ENCODE measurements at regions not wholly inside any gene's neighbourhood (a gene's known extent, or its start where the extent isn't known, plus 50 kb on each side); places are given as distances from the start of the nearest gene placed in this dataset.

DNA sequence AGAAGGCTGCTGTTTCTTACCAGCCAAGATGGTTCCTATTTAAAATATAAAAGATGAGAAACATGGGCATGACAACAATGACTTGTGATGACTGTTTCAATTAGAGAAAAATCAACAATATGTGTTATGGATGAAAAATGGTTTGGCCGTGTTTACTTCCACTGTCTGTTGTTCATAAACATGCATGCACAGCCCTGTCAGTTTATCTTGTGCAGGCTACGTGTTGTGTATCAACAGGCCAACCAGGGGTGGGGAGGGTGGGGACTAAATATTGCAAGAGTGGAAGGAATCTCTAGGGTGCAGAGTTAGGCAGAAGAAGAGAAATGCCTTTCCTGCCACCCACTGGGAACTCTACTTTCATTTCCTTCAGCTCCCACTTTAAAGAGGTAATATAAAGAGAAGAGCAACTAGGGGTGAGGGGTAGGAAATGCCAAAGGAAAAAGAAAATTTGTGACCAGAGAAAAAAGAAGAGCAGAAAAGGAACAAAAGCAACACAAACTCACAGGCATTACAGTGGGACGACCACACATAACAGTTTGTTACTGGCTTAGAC is 116.8 kb upstream of the MEIS1 start (continued):
- TF ChIP-seq, protein P1, sequence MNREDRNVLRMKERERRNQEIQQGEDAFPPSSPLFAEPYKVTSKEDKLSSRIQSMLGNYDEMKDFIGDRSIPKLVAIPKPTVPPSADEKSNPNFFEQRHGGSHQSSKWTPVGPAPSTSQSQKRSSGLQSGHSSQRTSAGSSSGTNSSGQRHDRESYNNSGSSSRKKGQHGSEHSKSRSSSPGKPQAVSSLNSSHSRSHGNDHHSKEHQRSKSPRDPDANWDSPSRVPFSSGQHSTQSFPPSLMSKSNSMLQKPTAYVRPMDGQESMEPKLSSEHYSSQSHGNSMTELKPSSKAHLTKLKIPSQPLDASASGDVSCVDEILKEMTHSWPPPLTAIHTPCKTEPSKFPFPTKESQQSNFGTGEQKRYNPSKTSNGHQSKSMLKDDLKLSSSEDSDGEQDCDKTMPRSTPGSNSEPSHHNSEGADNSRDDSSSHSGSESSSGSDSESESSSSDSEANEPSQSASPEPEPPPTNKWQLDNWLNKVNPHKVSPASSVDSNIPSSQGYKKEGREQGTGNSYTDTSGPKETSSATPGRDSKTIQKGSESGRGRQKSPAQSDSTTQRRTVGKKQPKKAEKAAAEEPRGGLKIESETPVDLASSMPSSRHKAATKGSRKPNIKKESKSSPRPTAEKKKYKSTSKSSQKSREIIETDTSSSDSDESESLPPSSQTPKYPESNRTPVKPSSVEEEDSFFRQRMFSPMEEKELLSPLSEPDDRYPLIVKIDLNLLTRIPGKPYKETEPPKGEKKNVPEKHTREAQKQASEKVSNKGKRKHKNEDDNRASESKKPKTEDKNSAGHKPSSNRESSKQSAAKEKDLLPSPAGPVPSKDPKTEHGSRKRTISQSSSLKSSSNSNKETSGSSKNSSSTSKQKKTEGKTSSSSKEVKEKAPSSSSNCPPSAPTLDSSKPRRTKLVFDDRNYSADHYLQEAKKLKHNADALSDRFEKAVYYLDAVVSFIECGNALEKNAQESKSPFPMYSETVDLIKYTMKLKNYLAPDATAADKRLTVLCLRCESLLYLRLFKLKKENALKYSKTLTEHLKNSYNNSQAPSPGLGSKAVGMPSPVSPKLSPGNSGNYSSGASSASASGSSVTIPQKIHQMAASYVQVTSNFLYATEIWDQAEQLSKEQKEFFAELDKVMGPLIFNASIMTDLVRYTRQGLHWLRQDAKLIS (CRISPR knock-in tag; IDR thresholded peaks at IDR 0.05; ENCODE audit: borderline replicate concordance) = no peak
- TF ChIP-seq ETV6 (CRISPR knock-in tag; IDR thresholded peaks at IDR 0.05) = no peak
- TF ChIP-seq, protein P2, sequence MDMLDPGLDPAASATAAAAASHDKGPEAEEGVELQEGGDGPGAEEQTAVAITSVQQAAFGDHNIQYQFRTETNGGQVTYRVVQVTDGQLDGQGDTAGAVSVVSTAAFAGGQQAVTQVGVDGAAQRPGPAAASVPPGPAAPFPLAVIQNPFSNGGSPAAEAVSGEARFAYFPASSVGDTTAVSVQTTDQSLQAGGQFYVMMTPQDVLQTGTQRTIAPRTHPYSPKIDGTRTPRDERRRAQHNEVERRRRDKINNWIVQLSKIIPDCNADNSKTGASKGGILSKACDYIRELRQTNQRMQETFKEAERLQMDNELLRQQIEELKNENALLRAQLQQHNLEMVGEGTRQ (CRISPR knock-in tag; IDR thresholded peaks at IDR 0.05) = no peak
- no peak for TF ChIP-seq SP1 (CRISPR knock-in tag; conservative IDR thresholded peaks at IDR 0.05)
- TF ChIP-seq, protein P3, sequence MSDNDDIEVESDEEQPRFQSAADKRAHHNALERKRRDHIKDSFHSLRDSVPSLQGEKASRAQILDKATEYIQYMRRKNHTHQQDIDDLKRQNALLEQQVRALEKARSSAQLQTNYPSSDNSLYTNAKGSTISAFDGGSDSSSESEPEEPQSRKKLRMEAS (CRISPR knock-in tag; IDR thresholded peaks at IDR 0.05) = no peak
- TF ChIP-seq RORB (CRISPR knock-in tag; IDR thresholded peaks at IDR 0.05) = no peak

DNA sequence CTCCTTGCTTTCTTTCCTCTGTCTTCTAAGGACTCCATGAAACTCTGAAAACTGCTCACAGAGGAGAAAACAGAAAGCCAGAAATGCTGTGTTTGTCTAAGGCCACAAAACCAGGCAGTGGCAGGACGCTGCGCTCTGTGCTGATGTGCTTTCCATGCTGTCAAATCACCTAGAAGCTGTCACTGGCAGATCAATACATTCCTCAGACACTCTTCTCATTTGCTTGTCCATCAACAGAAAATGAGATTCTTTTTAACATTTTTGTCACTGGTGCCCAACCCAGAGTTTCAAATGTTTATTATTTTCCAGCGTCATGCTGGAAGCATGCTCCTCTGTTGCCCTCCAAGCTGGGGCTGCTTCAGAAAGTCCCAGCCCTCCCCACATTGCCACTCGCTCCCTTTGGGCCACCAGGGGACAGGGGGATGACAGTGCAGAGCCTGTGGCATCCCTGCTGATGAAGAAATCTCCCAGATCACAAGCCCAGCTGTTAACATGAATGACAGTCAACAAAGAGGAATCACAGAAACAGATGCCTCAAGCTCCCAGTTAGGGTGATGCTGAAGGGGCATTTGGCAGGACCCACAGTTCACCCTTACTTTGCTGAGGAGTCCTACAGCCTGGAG is 117.5 kb upstream of the MEIS1 start:
- Mint-ChIP-seq H3K4me3 (no peak overlapping the region), H3K36me3 (peaks cover 16% of the 10 kb centered on the region), H3K9me3 (peaks cover 22% of the 10 kb centered on the region), H3K27ac (peak overlapping the region; percentile 31), H3K4me1 (peaks cover 28% of the 10 kb centered on the region), H3K27me3 (ENCODE audit: low read depth) (peaks cover 2% of the 10 kb centered on the region; the same call in 1 of the 2 replicates)
- ATAC-seq = no peak; the same call in none of the 2 replicates
- CTCF ChIA-PET = no interaction called here
- no peak for DNase-seq (ENCODE audit: low spot score)
- POLR2A ChIA-PET = interaction anchor here (0.7 kb wide), 1 partner anchor 81 kb away, joined by 3 read pairs; no protein-coding TSS in a partner anchor
- TF ChIP-seq GABPB1 (CRISPR knock-in tag; IDR thresholded peaks at IDR 0.05) (no peak), CREM (CRISPR knock-in tag; IDR thresholded peaks at IDR 0.05) (no peak), ELF4 (CRISPR knock-in tag; IDR thresholded peaks at IDR 0.05; ENCODE audit: low read depth) (no peak), SOX15 (CRISPR knock-in tag; IDR thresholded peaks at IDR 0.05) (no peak), TP53 (CRISPR knock-in tag; IDR thresholded peaks at IDR 0.05) (no peak), NR2C2 (CRISPR knock-in tag; IDR thresholded peaks at IDR 0.05) (no peak), ZBTB21 (CRISPR knock-in tag; IDR thresholded peaks at IDR 0.05; ENCODE audit: borderline replicate concordance) (no peak), ZNF219 (CRISPR knock-in tag; IDR thresholded peaks at IDR 0.05; ENCODE audit: borderline replicate concordance) (no peak), ETV6 (CRISPR knock-in tag; IDR thresholded peaks at IDR 0.05) (no peak)
- TF ChIP-seq, protein P4, sequence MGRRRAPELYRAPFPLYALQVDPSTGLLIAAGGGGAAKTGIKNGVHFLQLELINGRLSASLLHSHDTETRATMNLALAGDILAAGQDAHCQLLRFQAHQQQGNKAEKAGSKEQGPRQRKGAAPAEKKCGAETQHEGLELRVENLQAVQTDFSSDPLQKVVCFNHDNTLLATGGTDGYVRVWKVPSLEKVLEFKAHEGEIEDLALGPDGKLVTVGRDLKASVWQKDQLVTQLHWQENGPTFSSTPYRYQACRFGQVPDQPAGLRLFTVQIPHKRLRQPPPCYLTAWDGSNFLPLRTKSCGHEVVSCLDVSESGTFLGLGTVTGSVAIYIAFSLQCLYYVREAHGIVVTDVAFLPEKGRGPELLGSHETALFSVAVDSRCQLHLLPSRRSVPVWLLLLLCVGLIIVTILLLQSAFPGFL (CRISPR knock-in tag; IDR thresholded peaks at IDR 0.05; ENCODE audit: borderline replicate concordance) = no peak
- TF ChIP-seq, protein P5, sequence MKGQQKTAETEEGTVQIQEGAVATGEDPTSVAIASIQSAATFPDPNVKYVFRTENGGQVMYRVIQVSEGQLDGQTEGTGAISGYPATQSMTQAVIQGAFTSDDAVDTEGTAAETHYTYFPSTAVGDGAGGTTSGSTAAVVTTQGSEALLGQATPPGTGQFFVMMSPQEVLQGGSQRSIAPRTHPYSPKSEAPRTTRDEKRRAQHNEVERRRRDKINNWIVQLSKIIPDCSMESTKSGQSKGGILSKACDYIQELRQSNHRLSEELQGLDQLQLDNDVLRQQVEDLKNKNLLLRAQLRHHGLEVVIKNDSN (CRISPR knock-in tag; IDR thresholded peaks at IDR 0.05) = no peak
- TF ChIP-seq, protein P6, sequence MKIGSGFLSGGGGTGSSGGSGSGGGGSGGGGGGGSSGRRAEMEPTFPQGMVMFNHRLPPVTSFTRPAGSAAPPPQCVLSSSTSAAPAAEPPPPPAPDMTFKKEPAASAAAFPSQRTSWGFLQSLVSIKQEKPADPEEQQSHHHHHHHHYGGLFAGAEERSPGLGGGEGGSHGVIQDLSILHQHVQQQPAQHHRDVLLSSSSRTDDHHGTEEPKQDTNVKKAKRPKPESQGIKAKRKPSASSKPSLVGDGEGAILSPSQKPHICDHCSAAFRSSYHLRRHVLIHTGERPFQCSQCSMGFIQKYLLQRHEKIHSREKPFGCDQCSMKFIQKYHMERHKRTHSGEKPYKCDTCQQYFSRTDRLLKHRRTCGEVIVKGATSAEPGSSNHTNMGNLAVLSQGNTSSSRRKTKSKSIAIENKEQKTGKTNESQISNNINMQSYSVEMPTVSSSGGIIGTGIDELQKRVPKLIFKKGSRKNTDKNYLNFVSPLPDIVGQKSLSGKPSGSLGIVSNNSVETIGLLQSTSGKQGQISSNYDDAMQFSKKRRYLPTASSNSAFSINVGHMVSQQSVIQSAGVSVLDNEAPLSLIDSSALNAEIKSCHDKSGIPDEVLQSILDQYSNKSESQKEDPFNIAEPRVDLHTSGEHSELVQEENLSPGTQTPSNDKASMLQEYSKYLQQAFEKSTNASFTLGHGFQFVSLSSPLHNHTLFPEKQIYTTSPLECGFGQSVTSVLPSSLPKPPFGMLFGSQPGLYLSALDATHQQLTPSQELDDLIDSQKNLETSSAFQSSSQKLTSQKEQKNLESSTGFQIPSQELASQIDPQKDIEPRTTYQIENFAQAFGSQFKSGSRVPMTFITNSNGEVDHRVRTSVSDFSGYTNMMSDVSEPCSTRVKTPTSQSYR (CRISPR knock-in tag; IDR thresholded peaks at IDR 0.05) = no peak
- TF ChIP-seq, protein P7, sequence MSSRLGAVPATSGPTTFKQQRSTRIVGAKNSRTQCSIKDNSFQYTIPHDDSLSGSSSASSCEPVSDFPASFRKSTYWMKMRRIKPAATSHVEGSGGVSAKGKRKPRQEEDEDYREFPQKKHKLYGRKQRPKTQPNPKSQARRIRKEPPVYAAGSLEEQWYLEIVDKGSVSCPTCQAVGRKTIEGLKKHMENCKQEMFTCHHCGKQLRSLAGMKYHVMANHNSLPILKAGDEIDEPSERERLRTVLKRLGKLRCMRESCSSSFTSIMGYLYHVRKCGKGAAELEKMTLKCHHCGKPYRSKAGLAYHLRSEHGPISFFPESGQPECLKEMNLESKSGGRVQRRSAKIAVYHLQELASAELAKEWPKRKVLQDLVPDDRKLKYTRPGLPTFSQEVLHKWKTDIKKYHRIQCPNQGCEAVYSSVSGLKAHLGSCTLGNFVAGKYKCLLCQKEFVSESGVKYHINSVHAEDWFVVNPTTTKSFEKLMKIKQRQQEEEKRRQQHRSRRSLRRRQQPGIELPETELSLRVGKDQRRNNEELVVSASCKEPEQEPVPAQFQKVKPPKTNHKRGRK (CRISPR knock-in tag; IDR thresholded peaks at IDR 0.05; ENCODE audit: borderline replicate concordance) = no peak
- TF ChIP-seq, protein P8, sequence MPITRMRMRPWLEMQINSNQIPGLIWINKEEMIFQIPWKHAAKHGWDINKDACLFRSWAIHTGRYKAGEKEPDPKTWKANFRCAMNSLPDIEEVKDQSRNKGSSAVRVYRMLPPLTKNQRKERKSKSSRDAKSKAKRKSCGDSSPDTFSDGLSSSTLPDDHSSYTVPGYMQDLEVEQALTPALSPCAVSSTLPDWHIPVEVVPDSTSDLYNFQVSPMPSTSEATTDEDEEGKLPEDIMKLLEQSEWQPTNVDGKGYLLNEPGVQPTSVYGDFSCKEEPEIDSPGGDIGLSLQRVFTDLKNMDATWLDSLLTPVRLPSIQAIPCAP (CRISPR knock-in tag; IDR thresholded peaks at IDR 0.05) = no peak
- TF ChIP-seq, protein P9, sequence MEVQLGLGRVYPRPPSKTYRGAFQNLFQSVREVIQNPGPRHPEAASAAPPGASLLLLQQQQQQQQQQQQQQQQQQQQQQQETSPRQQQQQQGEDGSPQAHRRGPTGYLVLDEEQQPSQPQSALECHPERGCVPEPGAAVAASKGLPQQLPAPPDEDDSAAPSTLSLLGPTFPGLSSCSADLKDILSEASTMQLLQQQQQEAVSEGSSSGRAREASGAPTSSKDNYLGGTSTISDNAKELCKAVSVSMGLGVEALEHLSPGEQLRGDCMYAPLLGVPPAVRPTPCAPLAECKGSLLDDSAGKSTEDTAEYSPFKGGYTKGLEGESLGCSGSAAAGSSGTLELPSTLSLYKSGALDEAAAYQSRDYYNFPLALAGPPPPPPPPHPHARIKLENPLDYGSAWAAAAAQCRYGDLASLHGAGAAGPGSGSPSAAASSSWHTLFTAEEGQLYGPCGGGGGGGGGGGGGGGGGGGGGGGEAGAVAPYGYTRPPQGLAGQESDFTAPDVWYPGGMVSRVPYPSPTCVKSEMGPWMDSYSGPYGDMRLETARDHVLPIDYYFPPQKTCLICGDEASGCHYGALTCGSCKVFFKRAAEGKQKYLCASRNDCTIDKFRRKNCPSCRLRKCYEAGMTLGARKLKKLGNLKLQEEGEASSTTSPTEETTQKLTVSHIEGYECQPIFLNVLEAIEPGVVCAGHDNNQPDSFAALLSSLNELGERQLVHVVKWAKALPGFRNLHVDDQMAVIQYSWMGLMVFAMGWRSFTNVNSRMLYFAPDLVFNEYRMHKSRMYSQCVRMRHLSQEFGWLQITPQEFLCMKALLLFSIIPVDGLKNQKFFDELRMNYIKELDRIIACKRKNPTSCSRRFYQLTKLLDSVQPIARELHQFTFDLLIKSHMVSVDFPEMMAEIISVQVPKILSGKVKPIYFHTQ (CRISPR knock-in tag; IDR thresholded peaks at IDR 0.05) = no peak

Data from WTC11 (cell line).